ENCODE measurements at regions not wholly inside any gene's neighbourhood (a gene's known extent, or its start where the extent isn't known, plus 50 kb on each side); places are given as distances from the start of the nearest gene placed in this dataset.

GRCh38 chr12:11461433-11461832, 66.1 kb upstream of the PRB2 start:
- H2AFZ ChIP-seq (ENCODE audit: low read depth, low read length): no peak overlapping the region
- no peak for DNase-seq (ENCODE audit: low read depth, low spot score)
- H3K9ac ChIP-seq (replicated peaks; ENCODE audit: extremely low read depth, insufficient read depth, low read length): no peak overlapping the region
- TF ChIP-seq EZH2 (IDR thresholded peaks at IDR 0.05; ENCODE audit: borderline replicate concordance, low read depth, low read length, severe bottlenecking) (no peak), MAX (IDR thresholded peaks at IDR 0.05; ENCODE audit: insufficient read depth, insufficient read length) (no peak), POLR2A (IDR thresholded peaks at IDR 0.05; ENCODE audit: low read depth, low read length) (no peak), GATA2 (IDR thresholded peaks at IDR 0.05; ENCODE audit: insufficient read depth, insufficient read length, low read depth, low read length) (no peak), POLR2AphosphoS5 (IDR thresholded peaks at IDR 0.05; ENCODE audit: insufficient read depth, low read depth, low read length) (no peak), FOS (IDR thresholded peaks at IDR 0.05; ENCODE audit: borderline replicate concordance, insufficient read depth, low read length) (no peak), CTCF (IDR thresholded peaks at IDR 0.05; ENCODE audit: extremely low read depth in 1 of 2, insufficient read depth in 1 of 2, low read depth in 1 of 2, low read length in 2 of 2) (no peak), MYC (IDR thresholded peaks at IDR 0.05; ENCODE audit: low read depth, low read length) (no peak), JUN (IDR thresholded peaks at IDR 0.05; ENCODE audit: borderline replicate concordance, insufficient read depth, insufficient read length, low read depth) (no peak)
- H3K4me3 ChIP-seq (replicated peaks in 1 of 3; ENCODE audit: insufficient read depth in 1 of 3, low read depth in 1 of 3, low read length in 3 of 3): no peak overlapping the region
- no peak overlapping the region for H3K4me2 ChIP-seq (ENCODE audit: insufficient read depth, low read length)
- H3K36me3 ChIP-seq (ENCODE audit: control insufficient read depth in 2 of 2, extremely low read depth in 1 of 2, insufficient read depth in 2 of 2, low read length in 2 of 2): no peaks in the 10 kb centered on the region
- no peaks in the 10 kb centered on the region for H4K20me1 ChIP-seq (replicated peaks; ENCODE audit: control insufficient read depth, extremely low read depth, insufficient read depth, low read length)
- H3K9me1 ChIP-seq (replicated peaks; ENCODE audit: control insufficient read depth, extremely low read depth, insufficient read depth, low read length): no peaks in the 10 kb centered on the region
- no peaks in the 10 kb centered on the region for H3K4me1 ChIP-seq (ENCODE audit: control insufficient read depth, extremely low read depth, insufficient read depth, low read length)
- H3K27me3 ChIP-seq (ENCODE audit: control insufficient read depth in 2 of 2, insufficient read depth in 2 of 2, low read length in 2 of 2): no peaks in the 10 kb centered on the region
- POLR2A ChIA-PET: no interaction called here
- no peak overlapping the region for H3K27ac ChIP-seq (ENCODE audit: insufficient read depth, low read depth, low read length)
- intact Hi-C loops (cut with micrococcal nuclease) (no loop called here), dilution Hi-C loops (cut with MboI; ENCODE audit: extremely low pct_ligation_motif_present, low sequenced_read_pairs) (no loop called here)
- CTCF ChIA-PET: no interaction called here
- H3K9me3 ChIP-seq (replicated peaks; ENCODE audit: control insufficient read depth, insufficient read depth, low read length): no peaks in the 10 kb centered on the region
- FAIRE-seq: no peak
- no peaks in the 10 kb centered on the region for H3K79me2 ChIP-seq (ENCODE audit: control insufficient read depth, insufficient read depth, low read length)
- no TSS peak for BruUV-seq (replicated peaks)

Data from endothelial cell of umbilical vein (primary cell).